ENCODE measurements at regions not wholly inside any gene's neighbourhood (a gene's known extent, or its start where the extent isn't known, plus 50 kb on each side); places are given as distances from the start of the nearest gene placed in this dataset.

- CTCF ChIA-PET (ENCODE audit: unreplicated experiment), result no interaction called here
- intact Hi-C loops (cut with micrococcal nuclease; ENCODE audit: unreplicated experiment), result no loop called here
- H3K4me3 ChIP-seq (ENCODE audit: low read depth, low read length, poor library complexity, severe bottlenecking), result no peak overlapping the region
Measured at GRCh38 chr3:26827169-26827568, 204.6 kb downstream of the LRRC3B start.

GRCh38 chr3:26838026-26838425, 215.5 kb downstream of the LRRC3B start:
- Histone ChIP-seq H3K4me2 (ENCODE audit: low read length) (no peak overlapping the region), H3K9me3 (ENCODE audit: low read length) (no peaks in the 10 kb centered on the region), H4K20me1 (ENCODE audit: insufficient read depth, low read length) (no peaks in the 10 kb centered on the region), H3K9me2 (ENCODE audit: insufficient read depth, low read length) (no peaks in the 10 kb centered on the region), H3K4me3 (ENCODE audit: low read depth, low read length, poor library complexity, severe bottlenecking) (no peak overlapping the region), H3K27ac (ENCODE audit: low read depth, low read length, poor library complexity, severe bottlenecking) (no peak overlapping the region), H2AFZ (ENCODE audit: low read length) (no peak overlapping the region), H3K36me3 (ENCODE audit: insufficient read depth, low read length) (no peaks in the 10 kb centered on the region), H3K79me2 (ENCODE audit: insufficient read depth, low read depth, low read length) (no peaks in the 10 kb centered on the region), H3K4me1 (ENCODE audit: insufficient read depth, low read length, poor library complexity, severe bottlenecking) (no peaks in the 10 kb centered on the region)
- ChIA-PET POLR2A (no interaction called here), CTCF (ENCODE audit: unreplicated experiment) (no interaction called here)
- DNase-seq (ENCODE audit: low spot score), result no peak
- intact Hi-C loops (cut with micrococcal nuclease; ENCODE audit: unreplicated experiment), result no loop called here
- BruUV-seq (replicated peaks), result no TSS peak
- TF ChIP-seq EZH2phosphoT487 (IDR thresholded peaks at IDR 0.05; ENCODE audit: borderline replicate concordance, low read depth, low read length) (no peak), CTCF (conservative IDR thresholded peaks at IDR 0.05; ENCODE audit: low read length) (no peak)

More at GRCh38 chr3:26827169-26827568, 204.6 kb downstream of the LRRC3B start:
- Histone ChIP-seq H3K4me2 (ENCODE audit: low read length) (no peak overlapping the region), H2AFZ (ENCODE audit: low read length) (no peak overlapping the region), H3K9me3 (ENCODE audit: low read length) (no peaks in the 10 kb centered on the region), H3K36me3 (ENCODE audit: insufficient read depth, low read length) (no peaks in the 10 kb centered on the region), H3K27ac (ENCODE audit: low read depth, low read length, poor library complexity, severe bottlenecking) (no peak overlapping the region), H3K9me2 (ENCODE audit: insufficient read depth, low read length) (no peaks in the 10 kb centered on the region), H3K4me1 (ENCODE audit: insufficient read depth, low read length, poor library complexity, severe bottlenecking) (no peaks in the 10 kb centered on the region), H3K79me2 (ENCODE audit: insufficient read depth, low read depth, low read length) (no peaks in the 10 kb centered on the region), H4K20me1 (ENCODE audit: insufficient read depth, low read length) (no peaks in the 10 kb centered on the region)
- no TSS peak for BruUV-seq (replicated peaks)
- TF ChIP-seq EZH2phosphoT487 (IDR thresholded peaks at IDR 0.05; ENCODE audit: borderline replicate concordance, low read depth, low read length) (no peak), CTCF (conservative IDR thresholded peaks at IDR 0.05; ENCODE audit: low read length) (no peak)
- POLR2A ChIA-PET, result no interaction called here
- DNase-seq (ENCODE audit: low spot score), result no peak

GRCh38 chr3:26839001-26839400, 216.4 kb downstream of the LRRC3B start:
- no peaks in the 10 kb centered on the region for H3K4me1 ChIP-seq (ENCODE audit: insufficient read depth, low read length, poor library complexity, severe bottlenecking)

More at GRCh38 chr3:26839001-26839400, 216.4 kb downstream of the LRRC3B start:
- intact Hi-C loops (cut with micrococcal nuclease; ENCODE audit: unreplicated experiment), result no loop called here
- Histone ChIP-seq H4K20me1 (ENCODE audit: insufficient read depth, low read length) (no peaks in the 10 kb centered on the region), H3K9me2 (ENCODE audit: insufficient read depth, low read length) (no peaks in the 10 kb centered on the region), H2AFZ (ENCODE audit: low read length) (no peak overlapping the region), H3K27ac (ENCODE audit: low read depth, low read length, poor library complexity, severe bottlenecking) (no peak overlapping the region), H3K4me3 (ENCODE audit: low read depth, low read length, poor library complexity, severe bottlenecking) (no peak overlapping the region), H3K36me3 (ENCODE audit: insufficient read depth, low read length) (no peaks in the 10 kb centered on the region), H3K79me2 (ENCODE audit: insufficient read depth, low read depth, low read length) (no peaks in the 10 kb centered on the region), H3K4me2 (ENCODE audit: low read length) (no peak overlapping the region), H3K9me3 (ENCODE audit: low read length) (no peaks in the 10 kb centered on the region)
- no peak for DNase-seq (ENCODE audit: low spot score)
- ChIA-PET POLR2A (interaction anchor here (0.5 kb wide), 1 partner anchor 10 kb away, joined by 3 read pairs; no protein-coding TSS in a partner anchor), CTCF (ENCODE audit: unreplicated experiment) (no interaction called here)
- no peak for TF ChIP-seq EZH2phosphoT487 (IDR thresholded peaks at IDR 0.05; ENCODE audit: borderline replicate concordance, low read depth, low read length)
- TF ChIP-seq CTCF (conservative IDR thresholded peaks at IDR 0.05; ENCODE audit: low read length), result no peak
- no TSS peak for BruUV-seq (replicated peaks)

Data from OCI-LY7 (cell line).